Muscle of back (tissue), 3 donors: ENCODE measurements at regions not wholly inside any gene's neighbourhood (a gene's known extent, or its start where the extent isn't known, plus 50 kb on each side); places are given as distances from the start of the nearest gene placed in this dataset.

Source experiments
- DNase-seq, 3 donors: peaks; one replicate each; pipeline versions ENCODE4 v3.0.0 to v3.0.0-alpha.2; 2013

- no peak for DNase-seq
Observed at GRCh38 chr13:62040806-62041205, 625.2 kb upstream of the PCDH20 start.

- DNase-seq: no peak
Observed at GRCh38 chr13:62040078-62040477, 624.4 kb upstream of the PCDH20 start.

GRCh38 chr13:62038214-62038613, 622.6 kb upstream of the PCDH20 start:
- no peak for DNase-seq

- DNase-seq: no peak
Observed at GRCh38 chr13:62035981-62036380, 620.3 kb upstream of the PCDH20 start.

GRCh38 chr13:62033934-62034333, 618.3 kb upstream of the PCDH20 start:
- DNase-seq: no peak

GRCh38 chr13:62022369-62022768, 606.7 kb upstream of the PCDH20 start:
- DNase-seq: no peak

- no peak for DNase-seq
Observed at GRCh38 chr13:62019858-62020257, 604.2 kb upstream of the PCDH20 start.

GRCh38 chr13:62014299-62014698, 598.6 kb upstream of the PCDH20 start:
- DNase-seq: peak; percentile 19 to 47 (median 21)

- no peak for DNase-seq
Observed at GRCh38 chr13:62003452-62003851, 587.8 kb upstream of the PCDH20 start.

- no peak for DNase-seq
Observed at GRCh38 chr13:61994174-61994573, 578.5 kb upstream of the PCDH20 start.

- DNase-seq: no peak
Observed at GRCh38 chr13:61989978-61990377, 574.3 kb upstream of the PCDH20 start.

GRCh38 chr13:61988810-61989209, 573.2 kb upstream of the PCDH20 start:
- no peak for DNase-seq

GRCh38 chr13:61975001-61975400, 559.4 kb upstream of the PCDH20 start:
- DNase-seq: no peak

GRCh38 chr13:61965756-61966155, 550.1 kb upstream of the PCDH20 start:
- DNase-seq: no peak

- DNase-seq: no peak
Observed at GRCh38 chr13:61960981-61961380, 545.3 kb upstream of the PCDH20 start.

- peak; percentile 14 to 61 (median 36) for DNase-seq
Observed at GRCh38 chr13:61954092-61954491, 538.4 kb upstream of the PCDH20 start.

GRCh38 chr13:61950828-61951227, 535.2 kb upstream of the PCDH20 start:
- DNase-seq: no peak

- DNase-seq: no peak
Observed at GRCh38 chr13:61944329-61944929, 528.8 kb upstream of the PCDH20 start.

GRCh38 chr13:61935710-61936109, 520.1 kb upstream of the PCDH20 start:
- DNase-seq: no peak

GRCh38 chr13:61927648-61928047, 512.0 kb upstream of the PCDH20 start:
- no peak for DNase-seq

- no peak for DNase-seq
Observed at GRCh38 chr13:61918841-61919240, 503.2 kb upstream of the PCDH20 start.

GRCh38 chr13:61916483-61916882, 500.8 kb upstream of the PCDH20 start:
- DNase-seq: no peak

- DNase-seq: no peak
Observed at GRCh38 chr13:61913183-61913582, 497.5 kb upstream of the PCDH20 start.

- DNase-seq: no peak
Observed at GRCh38 chr13:61908906-61909615, 493.4 kb upstream of the PCDH20 start.
